CD4-positive, alpha-beta memory T cell (primary cell): ENCODE measurements at regions not wholly inside any gene's neighbourhood (a gene's known extent, or its start where the extent isn't known, plus 50 kb on each side); places are given as distances from the start of the nearest gene placed in this dataset.

Experiments used
- CTCF ChIA-PET: fragments of 350-600 bp; sonication (Branson Sonifier 250); formaldehyde crosslinking; loops from one replicate; lab custom pipeline; 2021; ENCODE audit warnings: inconsistent platforms; ENCODE audit not compliant: partially characterized antibody; lab: Charles Lee
- POLR2A ChIA-PET: fragments of 350-600 bp; sonication (Branson Sonifier 250); formaldehyde crosslinking; loops from one replicate; lab custom pipeline; 2021; ENCODE audit not compliant: partially characterized antibody; lab: Charles Lee
- DNase-seq, 5 donors: peaks; one replicate each; pipeline versions ENCODE4 v3.0.0 to v3.0.0-alpha.2; 2020 to 2022; ENCODE audit warnings: mixed read lengths in 1 of 5
- H3K27ac ChIP-seq: one replicate; pipeline ENCODE4 v1.7.0; 2013; ENCODE audit warnings: low read depth, low read length
- H3K27me3 ChIP-seq: 2 replicates; pipeline ENCODE4 v1.7.0; 2013; ENCODE audit warnings: mild to moderate bottlenecking, low read length, moderate library complexity; ENCODE audit not compliant: insufficient read depth
- H3K36me3 ChIP-seq: 2 replicates; pipeline ENCODE4 v1.7.0; 2013; ENCODE audit warnings: mild to moderate bottlenecking, low read length, moderate library complexity; ENCODE audit not compliant: insufficient read depth
- H3K4me1 ChIP-seq: 2 replicates; pipeline ENCODE4 v1.7.0; 2013; ENCODE audit warnings: mild to moderate bottlenecking, low read length, moderate library complexity; ENCODE audit not compliant: insufficient read depth
- H3K4me3 ChIP-seq, 2 donors: one replicate each; pipeline ENCODE4 v1.7.0; 2013; ENCODE audit warnings: low read length in 2 of 2, mild to moderate bottlenecking in 1 of 2
- H3K9me3 ChIP-seq, 2 donors: one replicate each; pipeline ENCODE4 v1.7.0; 2013; ENCODE audit warnings: low read length in 2 of 2, control low read depth in 1 of 2; ENCODE audit not compliant: control insufficient read depth in 1 of 2
- H3K27ac Mint-ChIP-seq, 7 donors: one replicate each; pipeline ENCODE4 v1.8.0; 2020 to 2021; ENCODE audit warnings: mixed read lengths in 7 of 7, mild to moderate bottlenecking in 6 of 7, inconsistent platforms in 3 of 7, moderate library complexity in 3 of 7
- H3K27me3 Mint-ChIP-seq, 2 donors: one replicate each; pipeline ENCODE4 v1.8.0; 2020 to 2021; ENCODE audit warnings: mixed read lengths in 2 of 2
- H3K36me3 Mint-ChIP-seq, 2 donors: one replicate each; pipeline ENCODE4 v1.8.0; 2020 to 2021; ENCODE audit warnings: mixed read lengths in 2 of 2, inconsistent platforms in 1 of 2, mild to moderate bottlenecking in 1 of 2
- H3K4me1 Mint-ChIP-seq, 4 donors: one replicate each; pipeline ENCODE4 v1.8.0; 2020 to 2021; ENCODE audit warnings: mixed read lengths in 4 of 4, mild to moderate bottlenecking in 1 of 4
- H3K4me3 Mint-ChIP-seq, 8 donors: one replicate each; pipeline ENCODE4 v1.8.0; 2020 to 2021; ENCODE audit warnings: mixed read lengths in 8 of 8, mild to moderate bottlenecking in 7 of 8, moderate library complexity in 6 of 8, inconsistent platforms in 3 of 8
- H3K9me3 Mint-ChIP-seq, 8 donors: one replicate each; pipeline ENCODE4 v1.8.0; 2020 to 2021; ENCODE audit warnings: mixed read lengths in 8 of 8, mild to moderate bottlenecking in 5 of 8, inconsistent platforms in 3 of 8, moderate library complexity in 1 of 8
- intact Hi-C: fragments of 100-400 bp; cut with micrococcal nuclease; formaldehyde crosslinking; loops from one replicate; pipeline ENCODE4 v1.15.1; 2023

DNA sequence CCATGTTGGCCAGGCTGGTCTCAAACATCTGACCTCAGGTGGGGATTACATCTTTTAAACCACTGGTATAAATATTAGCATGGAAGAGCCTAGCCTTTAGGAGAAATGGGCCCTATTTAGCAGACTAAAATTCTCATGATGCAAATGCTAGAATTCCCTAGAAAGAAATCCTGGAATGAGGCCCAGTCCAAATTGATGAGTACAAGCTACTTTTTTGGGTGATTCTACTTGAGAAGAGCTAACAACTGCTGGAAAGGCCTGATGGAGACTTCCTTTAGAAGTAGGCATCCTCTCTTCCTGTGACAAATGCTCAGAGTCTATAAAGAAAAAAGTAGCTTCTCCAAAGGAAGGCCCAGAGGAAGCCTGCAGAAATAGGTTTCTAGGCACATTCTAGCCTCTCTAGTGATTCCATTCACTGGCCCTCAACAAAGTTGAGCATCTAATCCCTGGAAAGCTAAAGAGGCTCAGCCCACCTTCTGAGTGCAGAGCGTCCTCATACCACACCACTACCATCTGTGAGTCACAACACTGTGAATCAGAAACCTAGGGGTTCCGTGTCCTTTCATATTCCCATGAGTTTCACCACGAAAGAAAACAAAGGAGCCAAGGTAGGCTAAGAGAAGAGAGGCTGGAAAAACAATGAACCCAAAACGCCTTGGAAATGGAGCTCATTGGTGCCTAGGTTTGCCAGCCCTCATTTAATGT, 183.1 kb downstream of the C1D start:
- intact Hi-C loops, result no loop called here
- Histone ChIP-seq H3K4me1 (no peaks in the 10 kb centered on the region), H3K4me3 (no peak overlapping the region), H3K9me3 (no peaks in the 10 kb centered on the region), H3K36me3 (no peaks in the 10 kb centered on the region), H3K27me3 (no peaks in the 10 kb centered on the region), H3K27ac (no peak overlapping the region)
- ChIA-PET CTCF (interaction anchor here (0.7 to 1.5 kb wide), 3 partner anchors 8 to 115 kb away, joined by 3 read pairs; no protein-coding TSS in a partner anchor), POLR2A (no interaction called here)
- H3K36me3 Mint-ChIP-seq, result no peaks in the 10 kb centered on the region
- H3K27ac Mint-ChIP-seq, result no peak overlapping the region
- peaks cover 0 to 4% of the 10 kb centered on the region in 2 donors for H3K27me3 Mint-ChIP-seq
- H3K4me1 Mint-ChIP-seq, result no peaks in the 10 kb centered on the region
- H3K9me3 Mint-ChIP-seq, result peaks cover 0 to 6% (median 0%) of the 10 kb centered on the region in 8 donors
- no peak overlapping the region for H3K4me3 Mint-ChIP-seq
- DNase-seq, result no peak

DNA sequence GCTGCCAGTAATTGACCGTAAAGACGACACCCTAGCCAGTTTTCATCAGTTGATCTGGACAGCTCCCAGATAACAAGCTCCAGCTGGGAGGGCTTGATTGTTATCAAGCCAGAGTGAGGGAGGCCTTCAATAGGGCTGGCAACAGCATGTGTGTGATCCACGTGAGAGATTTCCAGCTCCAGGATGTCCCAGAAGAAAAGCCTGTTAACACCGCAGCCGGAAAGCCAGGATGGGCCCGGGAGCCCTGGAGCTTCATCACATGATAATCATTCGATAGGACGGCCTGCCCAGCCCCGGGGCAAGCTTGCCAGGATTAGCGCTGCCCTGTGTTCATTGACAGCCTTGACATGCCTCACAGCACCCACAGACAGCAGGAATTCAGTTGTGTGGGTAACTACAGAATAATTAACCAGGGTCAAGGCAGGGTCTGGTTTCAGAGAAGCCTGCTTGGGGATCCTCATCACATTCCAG, 182.5 kb downstream of the C1D start:
- H3K27ac ChIP-seq, result no peak overlapping the region
- ChIA-PET POLR2A (no interaction called here), CTCF (interaction anchor here (0.7 to 1.5 kb wide), 2 partner anchors 9 to 115 kb away, joined by 3 read pairs; no protein-coding TSS in a partner anchor)
- no peak for DNase-seq
- H3K9me3 ChIP-seq, result no peaks in the 10 kb centered on the region
- no peak overlapping the region for H3K4me3 Mint-ChIP-seq
- H3K4me3 ChIP-seq, result no peak overlapping the region
- H3K27ac Mint-ChIP-seq, result no peak overlapping the region
- H3K27me3 ChIP-seq, result no peaks in the 10 kb centered on the region
- H3K36me3 ChIP-seq, result no peaks in the 10 kb centered on the region
- no peaks in the 10 kb centered on the region for H3K4me1 ChIP-seq
- peaks cover 0 to 4% of the 10 kb centered on the region in 2 donors for H3K27me3 Mint-ChIP-seq
- H3K9me3 Mint-ChIP-seq, result no peaks in the 10 kb centered on the region
- no peaks in the 10 kb centered on the region for H3K4me1 Mint-ChIP-seq
- H3K36me3 Mint-ChIP-seq, result no peaks in the 10 kb centered on the region
- intact Hi-C loops, result no loop called here

DNA sequence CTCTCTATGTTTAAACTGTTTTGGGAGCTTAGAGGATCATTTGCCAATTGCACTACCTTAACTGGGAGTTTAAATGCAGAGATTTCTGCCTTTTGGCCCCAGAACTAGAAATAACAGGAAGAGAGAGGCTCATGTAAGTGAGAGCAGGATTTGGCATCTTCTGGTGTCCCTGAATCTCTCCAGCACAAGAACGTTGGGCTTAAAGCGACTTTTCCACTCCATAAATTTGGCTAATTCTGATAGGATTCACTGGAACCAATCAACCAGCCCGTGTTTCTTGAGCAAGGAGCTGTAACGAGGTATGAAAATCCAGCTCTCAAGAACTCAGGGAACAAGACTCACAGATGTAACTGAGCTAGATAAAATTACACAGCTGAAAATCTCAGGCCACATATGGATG, 181.0 kb downstream of the C1D start:
- Mint-ChIP-seq H3K9me3 (no peaks in the 10 kb centered on the region), H3K36me3 (no peaks in the 10 kb centered on the region), H3K4me1 (no peaks in the 10 kb centered on the region), H3K4me3 (no peak overlapping the region), H3K27me3 (peaks cover 0 to 4% of the 10 kb centered on the region in 2 donors), H3K27ac (no peak overlapping the region)
- no peaks in the 10 kb centered on the region for H3K9me3 ChIP-seq
- no peaks in the 10 kb centered on the region for H3K27me3 ChIP-seq
- H3K4me1 ChIP-seq, result no peaks in the 10 kb centered on the region
- no peak overlapping the region for H3K4me3 ChIP-seq
- intact Hi-C loops, result no loop called here
- DNase-seq, result no peak
- H3K27ac ChIP-seq, result no peak overlapping the region
- CTCF ChIA-PET, result no interaction called here
- no peaks in the 10 kb centered on the region for H3K36me3 ChIP-seq
- POLR2A ChIA-PET, result no interaction called here

DNA sequence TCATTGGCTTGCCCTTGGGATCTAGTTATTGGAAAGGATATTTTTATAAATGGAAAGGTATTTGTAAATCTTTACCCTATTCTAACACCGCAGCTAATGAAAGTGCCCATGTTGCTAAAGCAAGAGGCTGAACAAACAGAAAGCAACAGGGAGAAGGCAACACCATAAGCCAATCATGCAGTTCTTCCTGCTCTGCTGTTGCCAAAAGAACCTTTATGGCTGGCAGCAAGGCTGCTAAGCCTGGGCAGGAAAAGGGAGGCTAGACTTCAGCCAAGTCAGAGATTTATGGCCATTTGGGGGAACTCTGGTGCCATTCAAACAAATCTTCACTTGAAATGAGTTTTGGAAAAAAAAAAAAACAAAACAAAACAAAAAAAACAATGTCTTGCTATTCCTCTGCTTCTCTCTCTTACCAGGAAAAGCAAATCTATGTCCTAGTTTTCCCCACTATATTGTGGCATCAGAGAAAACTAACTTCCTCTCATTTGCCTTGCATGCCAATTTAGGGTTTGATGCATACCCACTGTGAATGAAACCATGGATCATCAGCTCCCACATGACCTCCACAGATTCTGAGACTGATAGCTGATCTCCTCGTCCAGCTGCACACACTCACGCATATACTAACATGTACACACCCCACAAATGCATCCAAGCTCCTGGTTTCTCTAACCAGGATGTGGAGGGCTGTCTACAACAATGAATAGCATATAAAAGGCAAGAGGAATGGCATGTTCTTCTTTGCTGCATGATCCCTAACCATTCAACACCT, 179.3 kb downstream of the C1D start:
- no peaks in the 10 kb centered on the region for H3K4me1 ChIP-seq
- no peaks in the 10 kb centered on the region for H3K9me3 ChIP-seq
- no peak overlapping the region for H3K4me3 ChIP-seq
- no peaks in the 10 kb centered on the region for H3K9me3 Mint-ChIP-seq
- H3K4me3 Mint-ChIP-seq, result no peak overlapping the region
- H3K4me1 Mint-ChIP-seq, result no peaks in the 10 kb centered on the region
- no peaks in the 10 kb centered on the region for H3K27me3 ChIP-seq
- no peaks in the 10 kb centered on the region for H3K36me3 Mint-ChIP-seq
- H3K27me3 Mint-ChIP-seq, result peaks cover 0 to 4% of the 10 kb centered on the region in 2 donors
- ChIA-PET POLR2A (no interaction called here), CTCF (interaction anchor here (0.7 kb wide), 1 partner anchor 16 kb away, joined by 3 read pairs; no protein-coding TSS in a partner anchor)
- intact Hi-C loops, result no loop called here
- H3K27ac ChIP-seq, result no peak overlapping the region
- H3K27ac Mint-ChIP-seq, result no peak overlapping the region
- DNase-seq, result no peak
- H3K36me3 ChIP-seq, result no peaks in the 10 kb centered on the region

DNA sequence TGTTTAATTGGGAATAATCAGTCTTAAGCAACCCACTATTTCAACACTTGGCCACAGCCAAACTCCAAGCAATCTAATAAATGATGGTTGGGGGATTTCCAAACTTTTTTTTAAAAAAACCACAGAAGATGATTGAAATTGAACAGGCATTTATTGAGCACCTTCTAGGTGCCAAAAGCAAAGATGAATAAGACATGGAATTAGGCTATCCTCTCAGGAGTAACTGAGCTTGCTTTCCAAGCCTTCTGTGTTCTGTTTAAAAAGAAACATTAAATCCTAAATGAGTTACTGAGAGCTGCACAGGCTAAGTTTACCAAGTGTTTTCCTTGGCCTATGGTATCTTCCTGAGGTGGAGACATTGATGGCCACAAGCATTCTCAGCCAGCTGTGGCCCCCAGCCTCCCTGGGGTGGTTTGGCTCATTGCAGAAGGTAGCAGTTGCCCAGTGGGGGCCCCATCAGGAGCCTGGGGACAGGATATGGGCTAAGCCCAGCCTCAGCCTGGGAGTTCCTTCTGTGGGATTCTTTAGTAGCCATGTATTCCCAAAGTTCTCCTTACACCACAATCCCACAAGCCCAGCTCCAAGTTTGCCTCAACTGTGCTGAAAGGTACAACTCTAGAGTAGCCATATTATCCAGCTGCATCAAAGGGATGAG, 174.3 kb downstream of the C1D start:
- CTCF ChIA-PET, result interaction anchor here (0.8 to 1.4 kb wide), 2 partner anchors 8 to 9 kb away, joined by 3 read pairs; no protein-coding TSS in a partner anchor

DNA sequence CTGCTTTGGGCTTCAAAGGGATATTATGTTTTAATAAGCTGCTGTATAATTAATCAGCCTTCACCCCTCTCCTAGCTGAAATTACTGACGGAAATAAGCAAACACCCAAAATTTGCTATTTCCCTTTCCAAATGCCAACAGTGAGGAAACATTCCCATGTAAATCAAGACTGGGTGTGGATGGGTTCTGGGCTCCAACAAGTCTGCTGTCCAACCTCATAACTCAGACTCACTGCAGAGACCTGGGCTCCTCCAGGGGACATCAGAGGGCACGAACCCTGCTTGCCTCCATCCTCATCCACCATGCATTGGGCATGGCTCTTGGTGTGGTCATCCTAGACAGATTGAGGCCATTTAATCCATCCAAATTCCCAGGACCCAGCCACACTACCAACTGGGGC, 173.7 kb downstream of the C1D start:
- Histone ChIP-seq H3K9me3 (no peaks in the 10 kb centered on the region), H3K4me3 (no peak overlapping the region), H3K4me1 (no peaks in the 10 kb centered on the region), H3K36me3 (no peaks in the 10 kb centered on the region), H3K27me3 (no peaks in the 10 kb centered on the region), H3K27ac (no peak overlapping the region)
- intact Hi-C loops, result no loop called here
- CTCF ChIA-PET, result interaction anchor here (1.4 kb wide), 1 partner anchor 9 kb away, joined by 3 read pairs; no protein-coding TSS in a partner anchor
- POLR2A ChIA-PET, result no interaction called here
- H3K36me3 Mint-ChIP-seq, result no peaks in the 10 kb centered on the region
- H3K27ac Mint-ChIP-seq, result no peak overlapping the region
- no peak for DNase-seq
- no peaks in the 10 kb centered on the region for H3K4me1 Mint-ChIP-seq
- H3K4me3 Mint-ChIP-seq, result no peak overlapping the region
- H3K27me3 Mint-ChIP-seq, result peaks cover 2 to 6% of the 10 kb centered on the region in 2 donors
- H3K9me3 Mint-ChIP-seq, result peaks cover 0 to 3% (median 0%) of the 10 kb centered on the region in 8 donors

More for the DNA sequence above, 174.3 kb downstream of the C1D start:
- Mint-ChIP-seq H3K27ac (no peak overlapping the region), H3K4me1 (no peaks in the 10 kb centered on the region), H3K9me3 (no peaks in the 10 kb centered on the region), H3K4me3 (no peak overlapping the region), H3K27me3 (peaks cover 2 to 9% of the 10 kb centered on the region in 2 donors), H3K36me3 (no peaks in the 10 kb centered on the region)
- no peak for DNase-seq
- H3K27ac ChIP-seq, result no peak overlapping the region
- H3K9me3 ChIP-seq, result no peaks in the 10 kb centered on the region
- H3K27me3 ChIP-seq, result no peaks in the 10 kb centered on the region
- H3K36me3 ChIP-seq, result no peaks in the 10 kb centered on the region
- H3K4me1 ChIP-seq, result no peaks in the 10 kb centered on the region
- no peak overlapping the region for H3K4me3 ChIP-seq
- intact Hi-C loops, result no loop called here
- POLR2A ChIA-PET, result no interaction called here

DNA sequence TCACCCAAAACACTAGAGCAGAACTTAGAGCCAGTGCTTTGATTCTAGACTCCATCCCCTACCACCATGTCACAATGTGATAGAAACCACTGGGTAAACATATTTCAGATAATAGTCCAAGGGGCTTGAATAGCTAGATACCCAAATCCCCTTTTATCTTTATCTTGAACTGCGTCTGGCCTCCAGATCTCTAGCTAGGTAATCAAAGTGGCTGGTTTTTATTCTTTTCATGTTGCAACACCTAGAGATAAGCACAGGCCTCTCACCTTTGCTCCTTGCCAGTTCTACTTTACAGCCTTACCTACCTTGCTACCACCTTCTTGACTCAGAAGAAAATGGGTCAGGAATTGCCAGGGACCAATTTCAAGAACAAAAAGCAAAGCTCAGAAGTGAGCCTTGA, 171.2 kb downstream of the C1D start:
- Histone ChIP-seq H3K27me3 (no peaks in the 10 kb centered on the region), H3K27ac (no peak overlapping the region), H3K36me3 (no peaks in the 10 kb centered on the region), H3K4me1 (no peaks in the 10 kb centered on the region), H3K9me3 (no peaks in the 10 kb centered on the region), H3K4me3 (no peak overlapping the region)
- H3K36me3 Mint-ChIP-seq, result no peaks in the 10 kb centered on the region
- no peak overlapping the region for H3K4me3 Mint-ChIP-seq
- H3K27me3 Mint-ChIP-seq, result peaks cover 2 to 6% of the 10 kb centered on the region in 2 donors
- no peaks in the 10 kb centered on the region for H3K4me1 Mint-ChIP-seq
- no peak overlapping the region for H3K27ac Mint-ChIP-seq
- DNase-seq, result no peak
- peaks cover 0 to 3% (median 0%) of the 10 kb centered on the region in 8 donors for H3K9me3 Mint-ChIP-seq
- CTCF ChIA-PET, result no interaction called here
- intact Hi-C loops, result no loop called here
- POLR2A ChIA-PET, result no interaction called here
